HG02798 (cell line): ENCODE measurements at regions not wholly inside any gene's neighbourhood (a gene's known extent, or its start where the extent isn't known, plus 50 kb on each side); places are given as distances from the start of the nearest gene placed in this dataset.
"Not testable (repeated sequence)": the region's sequence is repeated elsewhere in the genome, so short reads cannot be mapped to it uniquely, and the experiment has no call there.

ENCODE experiments used
- ATAC-seq: cut with Tn5 transposase; IDR thresholded peaks from one replicate; pipeline ENCODE4 v1.9.1; 2021; ENCODE audit warnings: mild to moderate bottlenecking; ENCODE audit not compliant: unreplicated experiment, poor library complexity

- no peak for ATAC-seq
Measured at GRCh38 chr1:181190364-181191035, 102.0 kb downstream of the IER5 start.

DNA sequence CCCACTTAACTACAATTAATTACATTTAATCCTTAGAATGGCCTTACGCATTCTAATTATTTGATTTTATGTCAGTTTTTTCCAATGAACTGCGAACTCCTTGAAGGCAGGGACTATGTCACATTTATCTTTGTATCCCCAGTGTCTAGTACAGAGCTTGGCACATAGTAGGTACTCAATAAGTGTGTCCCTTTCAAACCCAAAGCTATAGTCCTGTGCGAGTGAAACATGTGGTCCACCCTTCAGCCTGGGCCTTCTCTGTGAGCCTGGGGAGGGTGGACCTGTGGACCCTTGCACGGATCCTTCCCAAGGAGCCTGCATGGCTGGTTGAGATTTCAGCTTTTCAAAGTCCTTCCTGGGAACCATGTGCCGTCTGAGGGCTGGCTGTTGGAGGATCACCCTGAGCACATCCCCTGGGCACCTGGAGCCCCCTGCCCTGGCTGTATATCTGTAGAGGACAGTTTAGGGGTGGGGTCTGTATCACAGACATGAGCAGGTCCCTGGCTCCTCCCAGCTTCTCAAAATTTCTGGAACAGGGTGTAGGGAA, 103.1 kb downstream of the IER5 start:
- no peak for ATAC-seq

DNA sequence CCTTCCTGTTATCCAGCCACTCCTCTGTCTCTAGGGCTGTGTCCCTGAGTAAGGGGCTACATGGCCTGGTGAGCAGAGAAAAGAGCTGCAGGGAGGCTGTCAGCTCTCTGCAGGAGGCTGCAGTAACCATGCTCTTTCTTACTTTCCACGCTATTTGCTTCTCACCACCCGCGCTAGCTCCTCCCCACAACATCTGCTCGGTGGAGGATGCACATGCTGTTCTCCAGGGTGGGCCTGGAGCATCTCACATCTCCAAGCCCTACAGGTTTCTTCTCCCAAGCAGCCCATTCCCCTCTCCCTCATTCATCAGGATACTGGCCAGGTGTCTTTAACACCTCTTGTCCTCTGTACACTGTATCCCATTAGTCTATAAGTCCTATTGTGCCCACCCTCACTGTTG, 103.8 kb downstream of the IER5 start:
- ATAC-seq: no peak

DNA sequence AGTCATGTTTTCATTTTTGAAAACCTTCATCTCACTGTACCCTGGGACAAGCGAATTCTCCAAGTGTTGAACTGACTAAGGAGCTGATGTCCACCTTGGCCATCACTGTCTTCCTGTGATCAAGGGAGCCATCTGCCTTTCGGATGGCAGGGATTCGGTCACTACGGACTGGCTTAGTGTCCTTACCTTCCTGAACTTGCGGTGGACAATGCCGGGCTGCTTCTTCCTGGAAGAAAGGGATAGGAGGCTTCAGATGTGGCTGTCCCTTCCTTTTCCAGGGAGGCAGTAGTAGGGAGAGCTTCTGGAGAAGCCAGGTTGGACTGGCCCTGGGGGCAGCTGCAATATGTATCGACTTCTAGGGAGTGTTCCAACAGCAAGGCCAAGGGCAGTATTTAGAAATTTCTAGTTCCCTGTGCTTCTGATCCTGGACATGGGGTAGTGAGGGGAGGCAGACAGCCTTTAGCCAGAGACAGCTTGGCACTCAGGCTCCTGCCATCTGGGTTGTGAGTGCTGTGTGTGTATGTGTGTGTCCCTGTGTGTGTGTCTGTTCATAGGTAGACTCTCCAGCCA, 114.6 kb downstream of the IER5 start:
- no peak for ATAC-seq

GRCh38 chr1:181204530-181204929, 116.0 kb downstream of the IER5 start:
- ATAC-seq: no peak

DNA sequence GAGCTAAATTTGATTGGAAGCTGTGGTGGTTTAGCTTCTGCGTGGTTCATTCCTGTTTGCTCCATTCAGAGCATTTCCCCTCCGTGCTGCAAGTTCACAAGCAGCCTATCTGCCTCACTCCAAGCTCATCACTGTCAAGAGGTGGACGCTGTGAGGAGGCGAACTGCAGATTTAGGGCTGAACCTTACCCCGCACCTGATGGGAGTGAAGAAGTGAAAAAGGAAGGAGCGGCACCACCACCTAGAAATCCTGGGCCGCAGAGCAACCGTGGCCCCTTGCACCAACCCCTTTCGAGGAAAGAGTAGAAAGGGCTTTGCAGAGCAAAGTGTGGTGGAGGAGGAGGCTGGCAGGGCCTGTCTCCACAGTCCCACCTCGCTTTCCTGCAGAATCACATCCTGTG, 117.4 kb downstream of the IER5 start:
- no peak for ATAC-seq

DNA sequence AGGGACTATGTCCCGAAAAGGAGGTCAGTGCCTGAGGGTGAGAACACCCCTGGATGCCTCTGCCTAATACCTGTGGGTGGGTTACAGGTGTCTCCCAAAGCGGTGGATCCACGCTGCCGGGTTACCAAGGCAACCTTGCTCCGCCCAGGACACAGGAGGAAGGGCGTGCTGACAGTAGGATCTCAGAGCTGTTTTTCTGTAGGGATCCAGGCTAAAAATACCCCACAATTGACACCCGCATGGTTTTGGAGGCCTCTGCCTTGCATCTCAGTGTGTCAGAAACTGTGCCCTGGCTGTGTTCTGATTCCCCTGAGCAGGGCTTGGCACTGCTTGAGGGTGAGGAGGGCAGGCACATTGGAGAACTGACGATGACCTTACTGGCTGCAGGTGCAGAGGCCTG, 118.0 kb downstream of the IER5 start:
- ATAC-seq: no peak

GRCh38 chr1:181206979-181207790, 118.7 kb downstream of the IER5 start:
- no peak for ATAC-seq

DNA sequence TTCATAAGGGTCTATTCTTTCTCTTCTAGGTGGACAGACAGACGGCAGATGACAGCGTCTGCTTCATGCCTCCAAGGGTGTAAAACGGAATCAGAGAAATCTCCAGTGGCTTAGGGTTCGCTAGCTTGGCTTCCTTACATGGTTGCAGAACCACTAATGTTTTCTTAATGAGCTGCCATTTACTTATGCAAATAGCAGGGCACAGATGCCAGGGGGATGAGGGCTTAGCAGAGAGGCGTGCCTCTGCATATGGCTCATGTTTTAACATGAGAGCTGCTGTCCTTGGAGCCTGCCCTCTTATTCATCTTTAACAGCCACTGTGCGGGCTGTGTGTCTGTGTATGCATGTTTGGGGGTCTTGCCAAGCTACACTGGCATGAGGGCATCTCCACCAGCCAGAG, 119.6 kb downstream of the IER5 start:
- ATAC-seq: no peak

DNA sequence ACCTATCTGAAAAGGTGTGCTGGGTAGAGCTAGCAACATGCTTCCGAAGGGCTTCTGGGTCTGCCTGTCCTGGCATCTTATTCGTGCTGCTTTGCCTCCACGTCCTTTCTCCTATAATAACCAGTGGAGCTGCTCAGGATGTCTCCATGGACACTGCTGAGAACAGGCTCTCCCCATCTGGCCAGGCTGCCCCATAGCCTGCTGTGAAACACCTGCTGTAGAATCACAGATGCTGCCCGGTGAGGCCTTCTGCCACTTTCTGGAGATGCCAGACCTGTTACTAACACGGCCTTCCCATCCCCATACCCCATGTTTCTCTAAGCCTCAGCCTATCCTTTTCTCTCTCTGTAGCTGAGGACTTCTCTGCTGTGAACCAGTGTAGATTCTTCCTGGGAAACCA, 120.5 kb downstream of the IER5 start:
- no peak for ATAC-seq

DNA sequence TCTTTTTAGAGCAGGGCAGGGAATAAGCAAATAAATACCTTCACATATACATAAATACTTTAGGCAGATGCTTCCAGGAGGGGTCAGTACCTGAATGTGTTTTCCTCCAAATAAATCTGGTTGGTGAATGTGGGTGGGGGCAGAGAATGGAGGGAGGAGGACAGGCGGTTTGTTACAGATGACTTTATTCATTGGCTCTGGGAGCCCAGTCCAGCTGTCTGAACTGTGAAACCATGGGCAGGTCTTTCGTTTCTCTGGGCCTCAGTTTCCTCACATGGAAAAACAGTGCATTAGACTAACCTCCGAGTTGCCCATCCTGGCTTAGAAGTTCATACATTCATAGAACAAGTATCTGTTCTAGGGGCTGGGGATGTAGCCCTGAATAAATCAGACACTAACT, 124.6 kb downstream of the IER5 start:
- ATAC-seq: no peak

- ATAC-seq: no peak
Measured at GRCh38 chr1:181216591-181216994, 128.1 kb downstream of the IER5 start.

- ATAC-seq: no peak
Measured at GRCh38 chr1:181219938-181220337, 131.4 kb downstream of the IER5 start.

DNA sequence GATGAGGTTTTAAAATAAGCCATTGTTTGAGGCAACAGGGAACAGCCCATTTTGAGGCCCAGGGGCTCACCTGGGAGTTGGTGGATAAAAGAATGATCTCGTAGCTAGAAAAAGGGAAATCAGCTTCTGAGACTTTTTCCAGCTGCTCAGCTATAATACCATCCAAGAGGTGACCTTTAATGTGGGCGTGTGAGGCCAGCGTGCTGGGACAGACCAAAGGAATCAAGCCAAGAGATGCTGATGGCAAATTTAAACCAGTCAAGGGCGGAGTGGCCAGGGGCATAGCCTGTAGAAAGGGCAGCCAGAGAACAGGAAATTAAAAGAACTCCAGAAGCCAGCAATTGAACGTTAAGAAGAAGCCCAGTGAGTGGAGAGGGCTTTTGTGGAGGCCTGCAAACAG, 132.6 kb downstream of the IER5 start:
- no peak for ATAC-seq

DNA sequence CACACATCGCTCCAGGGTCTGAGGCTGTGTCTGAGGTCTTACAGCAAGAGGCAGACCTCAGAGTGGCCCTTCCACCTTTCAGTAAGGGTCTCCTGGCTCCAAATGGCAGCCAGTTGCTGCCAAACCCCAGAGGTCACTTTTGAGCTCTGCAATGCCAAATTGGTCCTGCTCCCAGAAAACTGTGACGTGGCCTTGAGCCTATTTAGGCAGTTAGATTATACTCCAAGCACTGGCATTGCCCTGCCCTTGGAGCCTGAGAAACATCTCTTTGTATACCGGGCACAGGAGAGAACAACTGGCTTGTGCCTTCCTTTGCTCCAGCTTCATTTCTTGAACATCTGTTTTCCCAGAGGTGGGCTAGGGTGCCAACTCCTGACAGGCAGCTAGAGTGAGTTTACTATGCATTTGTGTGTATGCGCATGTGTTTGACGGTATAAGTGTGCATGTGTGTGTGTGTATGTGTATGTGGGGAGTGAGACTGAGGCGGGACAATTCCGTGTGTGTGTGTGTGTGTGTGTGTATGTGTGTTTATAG, 134.5 kb downstream of the IER5 start:
- no peak for ATAC-seq

GRCh38 chr1:181226728-181227127, 138.2 kb downstream of the IER5 start:
- ATAC-seq: not testable (repeated sequence)

GRCh38 chr1:181239086-181239485, 150.6 kb downstream of the IER5 start:
- ATAC-seq: no peak

GRCh38 chr1:181246320-181246719, 157.8 kb downstream of the IER5 start:
- not testable (repeated sequence) for ATAC-seq

- ATAC-seq: not testable (repeated sequence)
Measured at GRCh38 chr1:181248361-181248760, 159.9 kb downstream of the IER5 start.

DNA sequence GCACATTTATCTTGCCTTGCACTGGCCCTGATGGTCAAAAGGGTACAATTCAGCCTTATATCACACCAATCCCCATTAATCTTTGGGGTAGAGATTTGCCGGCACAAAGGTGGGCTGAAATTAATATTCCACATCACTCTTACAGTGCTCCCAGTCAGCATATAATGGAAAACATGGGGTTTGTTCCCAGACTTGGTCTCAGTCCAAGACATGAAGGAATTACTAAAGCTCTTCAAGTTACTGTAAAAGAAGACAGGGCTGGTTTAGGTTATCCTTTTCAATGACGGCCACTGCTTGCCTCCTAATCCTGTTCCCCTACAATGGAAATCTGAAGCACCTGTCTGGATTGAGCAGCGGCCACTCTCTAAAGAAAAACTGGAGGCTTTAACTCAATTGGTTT, 160.7 kb downstream of the IER5 start:
- ATAC-seq: no peak

- ATAC-seq: no peak
Measured at GRCh38 chr1:181250038-181250437, 161.5 kb downstream of the IER5 start.
